ENCODE measurements at regions not wholly inside any gene's neighbourhood (a gene's known extent, or its start where the extent isn't known, plus 50 kb on each side); places are given as distances from the start of the nearest gene placed in this dataset.

- no peak for TF ChIP-seq CTCF (IDR thresholded peaks at IDR 0.05)
- Histone ChIP-seq H3K4me3 (no peak overlapping the region), H3K27ac (no peak overlapping the region), H3K9me3 (no peaks in the 10 kb centered on the region), H3K36me3 (ENCODE audit: insufficient read depth in 1 of 2, low read depth in 1 of 2) (no peaks in the 10 kb centered on the region), H3K27me3 (ENCODE audit: insufficient read depth in 3 of 3, low read length in 2 of 3) (no peaks in the 10 kb centered on the region), H3K4me1 (no peaks in the 10 kb centered on the region)
- 84 to 96% (median 91%) methylated on average over 3 of the region's 3 CpGs for WGBS, 3 donors
- ATAC-seq (no peak), DNase-seq (no peak)
- intact Hi-C loops (cut with DNase I): no loop called here
These were observed 108.6 kb upstream of the SLC24A5 start for GRCh38 chr15:48012191-48012590.

- intact Hi-C loops (cut with DNase I): no loop called here
- H3K9me3 ChIP-seq: no peaks in the 10 kb centered on the region
- H3K4me3 ChIP-seq: no peak overlapping the region
- no peak for DNase-seq
- 84 to 91% (median 88%) methylated on average over 3 of the region's 3 CpGs for WGBS, 3 donors
- H3K36me3 ChIP-seq (ENCODE audit: insufficient read depth in 1 of 2, low read depth in 1 of 2): no peaks in the 10 kb centered on the region
- TF ChIP-seq CTCF (IDR thresholded peaks at IDR 0.05): no peak
- no peaks in the 10 kb centered on the region for H3K4me1 ChIP-seq
- no peaks in the 10 kb centered on the region for H3K27me3 ChIP-seq (ENCODE audit: insufficient read depth in 3 of 3, low read length in 2 of 3)
- ATAC-seq: no peak
- no peak overlapping the region for H3K27ac ChIP-seq
These were observed 103.9 kb upstream of the SLC24A5 start for GRCh38 chr15:48016865-48017264.

GRCh38 chr15:48017747-48018146, 103.0 kb upstream of the SLC24A5 start:
- DNase-seq: no peak
- no peaks in the 10 kb centered on the region for H3K27me3 ChIP-seq (ENCODE audit: insufficient read depth in 3 of 3, low read length in 2 of 3)
- H3K36me3 ChIP-seq (ENCODE audit: insufficient read depth in 1 of 2, low read depth in 1 of 2): no peaks in the 10 kb centered on the region
- no peaks in the 10 kb centered on the region for H3K9me3 ChIP-seq
- no peaks in the 10 kb centered on the region for H3K4me1 ChIP-seq
- intact Hi-C loops (cut with DNase I): no loop called here
- TF ChIP-seq CTCF (IDR thresholded peaks at IDR 0.05): no peak
- 66 to 81% (median 78%) methylated on average over 3 of the region's 3 CpGs for WGBS, 3 donors
- H3K27ac ChIP-seq: no peak overlapping the region
- no peak for ATAC-seq
- no peak overlapping the region for H3K4me3 ChIP-seq

- Histone ChIP-seq H3K36me3 (ENCODE audit: insufficient read depth in 1 of 2, low read depth in 1 of 2) (no peaks in the 10 kb centered on the region), H3K4me1 (no peaks in the 10 kb centered on the region), H3K27ac (no peak overlapping the region), H3K4me3 (no peak overlapping the region), H3K9me3 (no peaks in the 10 kb centered on the region), H3K27me3 (ENCODE audit: insufficient read depth in 3 of 3, low read length in 2 of 3) (no peaks in the 10 kb centered on the region)
- TF ChIP-seq CTCF (IDR thresholded peaks at IDR 0.05): no peak
- ATAC-seq: no peak
- intact Hi-C loops (cut with DNase I): loop anchor here in 1 of 2 donors (10.0 kb wide), 1 partner anchor 545 kb away; no protein-coding TSS in a partner anchor
- no peak for DNase-seq
- WGBS, 3 donors: 40 to 45% (median 45%) methylated on average over 6 of the region's 6 CpGs
These were observed 100.6 kb upstream of the SLC24A5 start for GRCh38 chr15:48020166-48020565.

- ATAC-seq: no peak
- Histone ChIP-seq H3K9me3 (no peaks in the 10 kb centered on the region), H3K36me3 (ENCODE audit: insufficient read depth in 1 of 2, low read depth in 1 of 2) (no peaks in the 10 kb centered on the region), H3K27ac (no peak overlapping the region), H3K27me3 (ENCODE audit: insufficient read depth in 3 of 3, low read length in 2 of 3) (peaks cover 0 to 2% (median 0%) of the 10 kb centered on the region in 3 donors), H3K4me3 (no peak overlapping the region), H3K4me1 (no peaks in the 10 kb centered on the region)
- 81 to 84% (median 81%) methylated on average over 6 of the region's 6 CpGs for WGBS, 3 donors
- DNase-seq: no peak
- TF ChIP-seq CTCF (IDR thresholded peaks at IDR 0.05): no peak
- intact Hi-C loops (cut with DNase I): loop anchor here in 1 of 2 donors (10.0 kb wide), 1 partner anchor 543 kb away; no protein-coding TSS in a partner anchor
These were observed 99.3 kb upstream of the SLC24A5 start for GRCh38 chr15:48021336-48022086.

All from psoas muscle (tissue), 7 donors.